Upper lobe of left lung (tissue), 6 donors: ENCODE measurements at regions not wholly inside any gene's neighbourhood (a gene's known extent, or its start where the extent isn't known, plus 50 kb on each side); places are given as distances from the start of the nearest gene placed in this dataset.

Source experiments
- ATAC-seq, 2 donors: fragments of 200-7000 bp; cut with Tn5 transposase; one replicate each; pipeline ENCODE4 v1.9.1; 2022; ENCODE audit warnings: mild to moderate bottlenecking in 2 of 2, moderate library complexity in 2 of 2; ENCODE audit not compliant: low FRiP score in 2 of 2
- DNase-seq, 2 donors: peaks; one replicate each; pipeline ENCODE4 v3.0.0-alpha.2; 2019 to 2020
- H3K27ac ChIP-seq, 4 donors: fragments of 200-600 bp; sonication (generic); one replicate each; pipeline ENCODE4 v1.5.1; 2016 to 2019
- H3K27me3 ChIP-seq, 4 donors: fragments of 200-600 bp; sonication (generic); one replicate each; pipeline ENCODE4 v1.5.1; 2017 to 2019
- H3K36me3 ChIP-seq, 4 donors: fragments of 200-600 bp; sonication (generic); one replicate each; pipeline ENCODE4 v1.5.1; 2016 to 2019
- H3K4me1 ChIP-seq, 4 donors: fragments of 200-600 bp; sonication (generic); one replicate each; pipeline ENCODE4 v1.5.1; 2018 to 2019
- H3K4me3 ChIP-seq, 4 donors: fragments of 200-600 bp; sonication (generic); one replicate each; pipeline ENCODE4 v1.5.1; 2017 to 2019; ENCODE audit warnings: mild to moderate bottlenecking in 2 of 4, moderate library complexity in 1 of 4
- H3K9me3 ChIP-seq, 4 donors: fragments of 200-600 bp; sonication (generic); one replicate each; pipeline ENCODE4 v1.5.1; 2018 to 2019
- CTCF ChIP-seq, 6 experiments: fragments of 450-650 bp in 4 of 6; fragments of 200-600 bp in 2 of 6; sonication (generic) in 2 of 6; IDR thresholded peaks; one replicate each; pipeline ENCODE4 v1.5.1; 2016 to 2019; ENCODE audit warnings: antibody characterized with exemption in 6 of 6
- EP300 ChIP-seq, 4 donors: sonication (generic); formaldehyde crosslinking; IDR thresholded peaks; one replicate each; pipeline ENCODE4 v1.5.1; 2017; ENCODE audit warnings: antibody characterized with exemption in 4 of 4, control low read depth in 2 of 4
- POLR2A ChIP-seq, 4 donors: fragments of 450-650 bp; IDR thresholded peaks; one replicate each; pipeline ENCODE4 v1.5.1; 2016 to 2017; ENCODE audit warnings: antibody characterized with exemption in 4 of 4, mild to moderate bottlenecking in 2 of 4
- POLR2AphosphoS5 ChIP-seq, 2 donors: sonication (generic); formaldehyde crosslinking; IDR thresholded peaks; one replicate each; pipeline ENCODE4 v1.5.1; 2017; ENCODE audit warnings: antibody characterized with exemption in 2 of 2
- WGBS, 2 donors: methylation state at CpG; one replicate each; pipeline ENCODE4 v1.1.5; 2017 to 2018; 5-methylcytosine and 5-hydroxymethylcytosine counted together
- donor health status: DM: no; HTN: no; CAD: no; lungs with moderate emphysema.
- donor health status: DM: no; HTN: yes; CAD: no; lungs with severe emphysema.

- no peak for ATAC-seq
Measured at GRCh38 chr15:87582169-87582568, 674.4 kb downstream of the NTRK3 start.

DNA sequence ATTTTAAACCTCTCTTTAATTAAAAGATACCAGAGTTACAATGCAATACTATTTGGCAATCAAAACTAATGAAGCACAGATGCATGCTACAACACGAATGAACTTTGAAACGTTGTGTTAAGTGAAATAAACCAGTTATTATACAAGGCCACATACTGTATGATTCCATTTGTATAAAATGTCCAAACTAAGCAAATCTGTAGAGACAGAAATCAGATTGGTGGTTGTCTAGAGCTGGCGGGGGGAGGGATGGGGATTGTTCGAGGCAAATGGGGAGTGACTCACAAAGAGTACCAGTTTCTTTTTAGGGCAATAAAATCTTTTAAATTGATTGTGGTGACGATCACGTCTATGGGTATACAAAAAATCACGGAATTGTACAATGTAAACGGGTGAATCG lies 677.0 kb downstream of the NTRK3 start:
- ATAC-seq (no peak), DNase-seq (no peak)
- Histone ChIP-seq H3K36me3 (no peaks in the 10 kb centered on the region), H3K27ac (no peak overlapping the region), H3K9me3 (no peaks in the 10 kb centered on the region), H3K4me1 (no peaks in the 10 kb centered on the region), H3K4me3 (no peak overlapping the region), H3K27me3 (no peaks in the 10 kb centered on the region)
- 89 to 90% methylated on average over 9 of the region's 9 CpGs for WGBS, 2 donors
- no peak for TF ChIP-seq CTCF (IDR thresholded peaks at IDR 0.05)
- TF ChIP-seq EP300 (IDR thresholded peaks at IDR 0.05) = no peak

More at GRCh38 chr15:87582169-87582568, 674.4 kb downstream of the NTRK3 start:
- H3K4me3 ChIP-seq = no peak overlapping the region
- 62 to 65% methylated on average over 3 of the region's 3 CpGs for WGBS, 2 donors
- TF ChIP-seq POLR2AphosphoS5 (IDR thresholded peaks at IDR 0.05) = no peak
- no peaks in the 10 kb centered on the region for H3K27me3 ChIP-seq
- no peaks in the 10 kb centered on the region for H3K4me1 ChIP-seq
- H3K9me3 ChIP-seq = no peaks in the 10 kb centered on the region
- H3K36me3 ChIP-seq = no peaks in the 10 kb centered on the region
- no peak overlapping the region for H3K27ac ChIP-seq
- no peak for DNase-seq

- no peak for TF ChIP-seq POLR2A (IDR thresholded peaks at IDR 0.05)
- WGBS, 2 donors = 60 to 72% methylated on average over 4 of the region's 4 CpGs
- no peaks in the 10 kb centered on the region for H3K27me3 ChIP-seq
- H3K9me3 ChIP-seq = no peaks in the 10 kb centered on the region
- H3K36me3 ChIP-seq = no peaks in the 10 kb centered on the region
- H3K4me1 ChIP-seq = no peaks in the 10 kb centered on the region
- no peak overlapping the region for H3K4me3 ChIP-seq
- DNase-seq (no peak), ATAC-seq (no peak)
- H3K27ac ChIP-seq = no peak overlapping the region
Measured at GRCh38 chr15:87578776-87579175, 677.8 kb downstream of the NTRK3 start.

DNA sequence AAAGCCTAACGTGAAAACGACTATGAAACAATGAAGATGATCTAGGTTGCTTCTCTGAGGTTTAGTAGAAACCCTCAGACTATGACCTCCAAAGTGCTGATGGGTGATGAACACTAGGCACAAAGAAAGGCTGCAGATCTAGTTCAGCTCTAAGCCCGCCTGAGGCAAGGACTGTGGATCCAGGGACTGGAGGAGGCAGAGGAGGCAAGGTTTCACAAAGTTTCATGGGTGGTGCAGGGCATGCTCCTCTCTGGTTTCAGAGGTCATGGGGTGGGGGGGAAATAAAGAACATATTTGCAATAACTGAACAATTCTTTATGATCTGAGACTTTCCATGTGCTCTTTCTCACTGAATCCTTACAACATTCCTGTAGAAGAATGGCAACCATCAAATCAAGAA lies 679.2 kb downstream of the NTRK3 start:
- H3K27me3 ChIP-seq = no peaks in the 10 kb centered on the region
- H3K4me1 ChIP-seq = no peaks in the 10 kb centered on the region
- TF ChIP-seq POLR2AphosphoS5 (IDR thresholded peaks at IDR 0.05) (no peak), EP300 (IDR thresholded peaks at IDR 0.05) (no peak), POLR2A (IDR thresholded peaks at IDR 0.05) (no peak), CTCF (IDR thresholded peaks at IDR 0.05) (no peak)
- no peak overlapping the region for H3K27ac ChIP-seq
- no peaks in the 10 kb centered on the region for H3K36me3 ChIP-seq
- WGBS, 2 donors = 60 to 76% methylated on average over 3 of the region's 3 CpGs
- ATAC-seq (no peak), DNase-seq (no peak)
- no peak overlapping the region for H3K4me3 ChIP-seq
- H3K9me3 ChIP-seq = no peaks in the 10 kb centered on the region

DNA sequence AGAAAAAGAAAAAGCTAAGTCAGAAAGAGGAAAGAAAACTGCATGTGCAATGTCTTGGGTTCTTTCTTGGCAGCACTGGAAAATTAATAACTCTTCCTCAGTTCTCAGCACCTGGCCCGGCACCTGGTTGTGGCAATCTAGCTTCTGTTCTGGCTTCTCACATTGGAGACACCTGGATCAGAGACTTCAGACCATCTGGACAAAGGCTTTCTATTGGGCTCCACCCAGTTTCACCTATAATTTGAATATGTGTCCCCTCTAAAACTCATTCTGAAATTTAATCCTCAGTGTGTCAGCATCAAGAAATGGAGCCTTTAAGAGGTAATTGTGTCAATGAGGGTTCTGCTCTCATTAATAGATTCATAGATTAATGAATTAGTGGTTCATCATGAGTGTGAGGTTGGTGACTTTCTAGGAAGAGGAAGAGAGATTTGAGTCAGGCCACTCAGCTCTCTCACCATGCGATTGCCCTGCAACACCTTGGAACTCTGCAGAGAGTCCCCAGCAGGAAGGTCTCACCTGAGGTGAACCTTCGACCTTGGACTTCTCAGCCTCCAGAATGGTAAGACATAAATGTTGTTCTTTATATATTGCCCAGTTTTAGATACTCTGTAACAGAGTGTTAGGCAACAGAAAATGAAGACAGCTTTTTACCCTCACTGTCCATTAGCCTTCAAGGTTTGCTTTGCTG lies 679.9 kb downstream of the NTRK3 start:
- ATAC-seq = no peak
- 66 to 74% methylated on average over 3 of the region's 3 CpGs for WGBS, 2 donors

More for the DNA sequence above, 679.9 kb downstream of the NTRK3 start:
- no peak for TF ChIP-seq CTCF (IDR thresholded peaks at IDR 0.05)
- TF ChIP-seq POLR2AphosphoS5 (IDR thresholded peaks at IDR 0.05) = no peak
- no peak for TF ChIP-seq POLR2A (IDR thresholded peaks at IDR 0.05)
- no peak for TF ChIP-seq EP300 (IDR thresholded peaks at IDR 0.05)
- Histone ChIP-seq H3K27me3 (no peaks in the 10 kb centered on the region), H3K27ac (no peak overlapping the region), H3K4me3 (no peak overlapping the region), H3K36me3 (no peaks in the 10 kb centered on the region), H3K4me1 (no peaks in the 10 kb centered on the region), H3K9me3 (no peaks in the 10 kb centered on the region)
- no peak for DNase-seq
